Neural cell (in vitro differentiated cells): ENCODE measurements at regions not wholly inside any gene's neighbourhood (a gene's known extent, or its start where the extent isn't known, plus 50 kb on each side); places are given as distances from the start of the nearest gene placed in this dataset.

Experiments
- EZH2 ChIP-seq: fragments of 200-600, 300-800 bp; shearing (Covaris generic), sonication (generic); IDR thresholded peaks from 2 replicates; pipeline ENCODE4 v1.6.1; 2014; ENCODE audit warnings: antibody characterized with exemption, low read length, borderline replicate concordance, mild to moderate bottlenecking; ENCODE audit not compliant: insufficient read depth, poor library complexity, severe bottlenecking
- TF ChIP-seq, protein P1 (sequence below): fragments of 450-650 bp; IDR thresholded peaks from 2 replicates; pipeline ENCODE4 v1.5.1; 2014; ENCODE audit warnings: antibody characterized with exemption, mild to moderate bottlenecking, moderate library complexity; ENCODE audit not compliant: poor library complexity, severe bottlenecking
- TF ChIP-seq, protein P2 (sequence below): IDR thresholded peaks from 2 replicates; pipeline ENCODE4 v1.6.1; 2012; ENCODE audit warnings: borderline replicate concordance

DNA sequence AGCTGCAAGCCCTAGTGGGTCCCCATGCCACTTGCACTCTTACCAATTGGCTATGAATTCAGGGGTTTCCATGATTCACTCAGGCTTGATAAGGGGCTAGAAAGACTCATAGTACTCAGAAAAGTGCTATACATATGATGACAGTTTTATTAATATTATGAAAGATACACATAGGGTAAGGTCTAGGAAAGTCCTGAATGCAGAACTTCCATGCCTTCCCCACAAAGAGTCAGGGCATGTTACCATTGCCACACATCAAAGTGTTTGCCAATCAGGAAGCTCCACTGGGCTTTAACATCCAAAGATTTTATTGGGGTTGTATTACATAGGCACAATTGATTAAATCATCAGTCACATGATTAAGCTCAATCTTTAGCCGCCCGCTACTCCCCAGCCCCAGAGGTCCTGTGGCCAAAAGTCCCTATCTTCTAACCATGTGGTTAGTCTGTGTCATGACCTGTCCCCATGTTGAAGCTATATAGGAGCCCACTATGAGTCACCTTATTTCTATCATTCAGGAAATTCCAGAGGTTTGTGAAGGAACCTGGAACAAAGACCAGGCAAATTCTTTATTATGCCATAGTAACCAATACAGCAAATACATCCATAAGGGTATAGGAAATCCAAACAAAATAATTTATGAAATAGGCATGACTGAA, 635.6 kb downstream of the STPG2 start:
- TF ChIP-seq, protein P1, sequence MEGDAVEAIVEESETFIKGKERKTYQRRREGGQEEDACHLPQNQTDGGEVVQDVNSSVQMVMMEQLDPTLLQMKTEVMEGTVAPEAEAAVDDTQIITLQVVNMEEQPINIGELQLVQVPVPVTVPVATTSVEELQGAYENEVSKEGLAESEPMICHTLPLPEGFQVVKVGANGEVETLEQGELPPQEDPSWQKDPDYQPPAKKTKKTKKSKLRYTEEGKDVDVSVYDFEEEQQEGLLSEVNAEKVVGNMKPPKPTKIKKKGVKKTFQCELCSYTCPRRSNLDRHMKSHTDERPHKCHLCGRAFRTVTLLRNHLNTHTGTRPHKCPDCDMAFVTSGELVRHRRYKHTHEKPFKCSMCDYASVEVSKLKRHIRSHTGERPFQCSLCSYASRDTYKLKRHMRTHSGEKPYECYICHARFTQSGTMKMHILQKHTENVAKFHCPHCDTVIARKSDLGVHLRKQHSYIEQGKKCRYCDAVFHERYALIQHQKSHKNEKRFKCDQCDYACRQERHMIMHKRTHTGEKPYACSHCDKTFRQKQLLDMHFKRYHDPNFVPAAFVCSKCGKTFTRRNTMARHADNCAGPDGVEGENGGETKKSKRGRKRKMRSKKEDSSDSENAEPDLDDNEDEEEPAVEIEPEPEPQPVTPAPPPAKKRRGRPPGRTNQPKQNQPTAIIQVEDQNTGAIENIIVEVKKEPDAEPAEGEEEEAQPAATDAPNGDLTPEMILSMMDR = no peak
- no peak for TF ChIP-seq EZH2
- TF ChIP-seq, protein P2, sequence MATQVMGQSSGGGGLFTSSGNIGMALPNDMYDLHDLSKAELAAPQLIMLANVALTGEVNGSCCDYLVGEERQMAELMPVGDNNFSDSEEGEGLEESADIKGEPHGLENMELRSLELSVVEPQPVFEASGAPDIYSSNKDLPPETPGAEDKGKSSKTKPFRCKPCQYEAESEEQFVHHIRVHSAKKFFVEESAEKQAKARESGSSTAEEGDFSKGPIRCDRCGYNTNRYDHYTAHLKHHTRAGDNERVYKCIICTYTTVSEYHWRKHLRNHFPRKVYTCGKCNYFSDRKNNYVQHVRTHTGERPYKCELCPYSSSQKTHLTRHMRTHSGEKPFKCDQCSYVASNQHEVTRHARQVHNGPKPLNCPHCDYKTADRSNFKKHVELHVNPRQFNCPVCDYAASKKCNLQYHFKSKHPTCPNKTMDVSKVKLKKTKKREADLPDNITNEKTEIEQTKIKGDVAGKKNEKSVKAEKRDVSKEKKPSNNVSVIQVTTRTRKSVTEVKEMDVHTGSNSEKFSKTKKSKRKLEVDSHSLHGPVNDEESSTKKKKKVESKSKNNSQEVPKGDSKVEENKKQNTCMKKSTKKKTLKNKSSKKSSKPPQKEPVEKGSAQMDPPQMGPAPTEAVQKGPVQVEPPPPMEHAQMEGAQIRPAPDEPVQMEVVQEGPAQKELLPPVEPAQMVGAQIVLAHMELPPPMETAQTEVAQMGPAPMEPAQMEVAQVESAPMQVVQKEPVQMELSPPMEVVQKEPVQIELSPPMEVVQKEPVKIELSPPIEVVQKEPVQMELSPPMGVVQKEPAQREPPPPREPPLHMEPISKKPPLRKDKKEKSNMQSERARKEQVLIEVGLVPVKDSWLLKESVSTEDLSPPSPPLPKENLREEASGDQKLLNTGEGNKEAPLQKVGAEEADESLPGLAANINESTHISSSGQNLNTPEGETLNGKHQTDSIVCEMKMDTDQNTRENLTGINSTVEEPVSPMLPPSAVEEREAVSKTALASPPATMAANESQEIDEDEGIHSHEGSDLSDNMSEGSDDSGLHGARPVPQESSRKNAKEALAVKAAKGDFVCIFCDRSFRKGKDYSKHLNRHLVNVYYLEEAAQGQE = no peak
